HG03066 (cell line): ENCODE measurements at regions not wholly inside any gene's neighbourhood (a gene's known extent, or its start where the extent isn't known, plus 50 kb on each side); places are given as distances from the start of the nearest gene placed in this dataset.

Source experiments
- ATAC-seq: cut with Tn5 transposase; IDR thresholded peaks from one replicate; pipeline ENCODE4 v1.9.1; 2021; ENCODE audit warnings: low read depth; ENCODE audit not compliant: unreplicated experiment

DNA sequence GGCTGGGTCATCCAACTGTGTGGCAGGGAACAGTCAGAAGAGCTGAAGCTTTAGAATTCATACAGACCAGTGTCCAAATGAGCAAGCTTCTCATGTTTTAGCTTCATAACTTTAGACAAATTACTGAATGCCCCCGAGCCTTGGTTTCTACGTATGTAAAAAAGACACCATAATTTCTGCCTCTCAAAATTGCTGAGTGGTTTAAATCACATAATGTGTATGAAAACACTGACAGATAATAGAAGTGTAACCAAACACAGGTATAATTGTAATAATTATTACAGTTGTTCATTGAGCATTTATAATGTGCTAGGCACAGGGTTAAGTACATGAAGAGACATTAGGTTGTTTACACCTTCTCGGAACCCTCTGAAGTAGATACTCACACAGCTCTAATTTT lies 207.2 kb downstream of the IGSF11 start:
- no peak for ATAC-seq

DNA sequence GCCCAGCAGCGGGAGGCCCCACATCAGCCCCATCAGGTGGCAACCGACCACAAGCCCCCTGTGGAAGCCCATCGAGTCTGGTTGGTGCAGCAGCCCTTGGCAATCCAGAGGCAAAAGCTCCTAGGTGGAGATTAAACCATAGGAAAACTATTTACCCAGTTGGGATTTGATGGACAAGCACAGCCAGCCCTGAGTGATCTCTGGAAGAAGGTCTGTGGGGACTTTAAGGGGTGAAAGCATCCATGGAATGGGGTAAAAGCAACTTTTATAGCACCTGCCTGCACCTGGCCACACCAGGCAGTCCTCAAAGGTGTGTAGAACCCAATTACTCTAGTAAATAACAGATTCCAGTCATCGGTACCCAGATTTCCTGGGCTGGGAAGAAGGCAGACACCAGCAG lies 206.3 kb downstream of the IGSF11 start:
- ATAC-seq = no peak

DNA sequence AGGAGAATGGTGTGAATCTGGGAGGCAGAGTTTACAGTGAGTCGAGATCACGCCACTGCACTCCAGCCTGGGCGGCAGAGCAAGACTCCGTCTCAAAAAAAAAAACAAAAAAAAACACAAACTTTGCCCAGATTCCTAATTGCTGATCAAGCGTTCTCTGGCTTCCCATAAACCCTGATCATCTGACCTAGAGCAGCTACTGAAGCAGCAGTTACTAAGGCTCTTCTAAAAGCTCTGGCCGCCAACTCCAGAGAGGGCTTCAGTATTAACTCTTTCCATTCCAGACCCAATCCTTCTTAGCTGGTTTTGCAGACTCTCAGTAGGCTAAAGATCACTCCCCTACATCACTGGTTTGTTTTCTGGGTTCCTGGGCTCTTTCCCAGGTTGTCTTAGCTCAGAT lies 201.6 kb downstream of the IGSF11 start:
- ATAC-seq = no peak

DNA sequence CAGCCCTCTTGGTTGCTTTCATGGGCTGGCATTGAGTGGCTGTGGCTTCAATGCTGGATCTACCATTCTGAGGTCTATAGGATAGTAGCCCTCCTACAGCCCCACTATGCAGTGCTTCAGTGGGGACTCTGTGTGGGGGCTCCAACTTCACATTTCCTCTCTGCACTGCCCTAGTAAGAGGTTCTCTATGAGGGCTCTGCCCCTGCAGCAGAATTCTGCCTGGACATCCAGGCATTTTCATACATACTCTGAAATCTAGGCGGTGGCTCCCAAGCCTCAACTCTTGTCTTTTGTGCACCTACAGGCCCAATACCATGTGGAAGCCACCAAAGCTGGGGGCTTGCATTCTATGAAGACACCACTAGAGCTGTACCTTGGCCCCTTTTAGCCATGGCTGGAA lies 195.8 kb downstream of the IGSF11 start:
- ATAC-seq = no peak

DNA sequence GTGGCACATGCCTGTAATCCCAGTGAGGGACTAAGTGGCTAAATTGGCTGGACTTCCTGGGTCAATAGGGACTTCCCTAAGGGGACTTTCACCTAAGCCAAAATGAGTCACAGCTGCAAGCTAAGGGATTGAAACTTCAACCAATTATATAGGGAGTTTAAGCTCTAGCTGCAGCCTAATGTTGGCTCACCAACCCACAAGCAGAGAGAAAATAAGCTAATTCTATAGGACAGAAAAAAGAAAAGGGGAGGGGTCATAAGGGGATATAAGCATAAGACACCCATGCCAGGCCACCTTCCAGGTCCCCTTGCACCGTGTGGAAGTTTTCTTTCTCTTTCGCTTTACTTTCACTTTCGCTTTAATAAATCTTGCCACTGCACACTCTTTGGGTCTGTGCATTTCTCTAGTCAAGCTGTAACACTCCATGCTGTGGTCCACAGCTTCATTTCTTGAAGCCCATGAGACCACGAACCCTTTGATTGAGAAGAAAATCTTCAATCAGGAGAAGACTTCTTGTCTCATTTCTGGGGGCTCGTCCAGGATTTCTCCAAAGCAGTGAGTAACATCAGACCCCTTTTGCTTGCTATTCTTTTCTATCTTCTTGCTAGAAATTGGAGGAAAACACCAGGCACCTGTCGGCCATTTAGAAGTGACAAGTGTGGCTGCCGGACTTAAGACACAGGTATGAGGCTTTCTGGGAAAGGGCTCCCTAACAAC lies 192.3 kb downstream of the IGSF11 start:
- no peak for ATAC-seq

DNA sequence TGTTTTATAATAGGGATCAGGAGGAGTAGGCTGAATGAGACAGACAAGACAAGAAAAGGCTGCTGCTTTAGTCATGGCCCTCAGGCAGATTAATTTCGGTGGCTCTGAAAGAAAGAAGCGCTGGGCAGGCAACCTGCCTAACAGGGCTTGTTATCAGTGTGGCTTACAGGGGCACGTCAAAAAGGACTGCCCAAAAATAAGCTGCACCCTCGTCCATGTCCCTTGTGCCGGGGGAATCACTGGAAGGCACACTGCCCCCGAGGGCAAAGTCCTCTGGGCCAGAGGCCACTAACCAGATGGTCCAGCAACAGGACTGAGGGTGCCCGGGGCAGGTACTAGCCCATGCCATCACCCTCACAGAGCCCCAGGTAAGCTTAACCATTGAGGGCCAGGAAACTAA lies 188.5 kb downstream of the IGSF11 start:
- ATAC-seq = no peak
